ENCODE measurements at regions not wholly inside any gene's neighbourhood (a gene's known extent, or its start where the extent isn't known, plus 50 kb on each side); places are given as distances from the start of the nearest gene placed in this dataset.

- no peak for TF ChIP-seq CTCF (IDR thresholded peaks at IDR 0.05)
Measured at GRCh38 chr6:81401970-81402690, 350.4 kb downstream of the TENT5A start.

GRCh38 chr6:81396916-81397315 lies 355.6 kb downstream of the TENT5A start:
- no peak for TF ChIP-seq CTCF (IDR thresholded peaks at IDR 0.05)

- TF ChIP-seq CTCF (IDR thresholded peaks at IDR 0.05): no peak
Measured at GRCh38 chr6:81387163-81387562, 365.3 kb downstream of the TENT5A start.

GRCh38 chr6:81384921-81385320 lies 367.6 kb downstream of the TENT5A start:
- no peak for TF ChIP-seq CTCF (IDR thresholded peaks at IDR 0.05)

- TF ChIP-seq CTCF (IDR thresholded peaks at IDR 0.05): no peak
Measured at GRCh38 chr6:81383472-81383871, 369.0 kb downstream of the TENT5A start.

- TF ChIP-seq CTCF (IDR thresholded peaks at IDR 0.05): no peak
Measured at GRCh38 chr6:81382852-81383251, 369.6 kb downstream of the TENT5A start.

- no peak for TF ChIP-seq CTCF (IDR thresholded peaks at IDR 0.05)
Measured at GRCh38 chr6:81381382-81381916, 371.0 kb downstream of the TENT5A start.
